ENCODE measurements at regions not wholly inside any gene's neighbourhood (a gene's known extent, or its start where the extent isn't known, plus 50 kb on each side); places are given as distances from the start of the nearest gene placed in this dataset.

DNA sequence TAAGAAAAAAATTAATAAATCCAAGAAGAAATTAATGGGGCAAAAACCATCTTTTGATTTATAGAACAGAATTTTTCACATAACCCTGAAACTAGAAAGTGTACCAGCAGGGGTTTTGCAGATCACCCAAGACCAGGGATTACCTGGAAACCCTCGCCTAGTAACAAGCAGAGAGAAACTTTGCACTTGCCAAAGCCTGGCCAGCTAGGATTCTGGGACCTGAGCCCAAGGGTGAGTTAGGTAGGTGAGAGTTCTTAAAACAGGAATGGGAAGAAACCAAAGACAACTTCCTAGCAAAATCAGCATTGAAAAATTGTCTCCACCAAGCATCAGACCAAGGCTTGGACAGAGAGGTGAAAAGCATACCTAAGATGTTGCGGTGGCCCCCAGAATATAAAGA, 247.0 kb upstream of the NBEA start:
- ATAC-seq, result no peak
- TF ChIP-seq PATZ1 (CRISPR knock-in tag; IDR thresholded peaks at IDR 0.05; ENCODE audit: borderline replicate concordance) (no peak), CREB5 (CRISPR knock-in tag; IDR thresholded peaks at IDR 0.05; ENCODE audit: low read depth) (no peak), ARNTL (CRISPR knock-in tag; IDR thresholded peaks at IDR 0.05; ENCODE audit: borderline replicate concordance, low read depth) (no peak), SNAI2 (CRISPR knock-in tag; IDR thresholded peaks at IDR 0.05) (no peak), CSDC2 (CRISPR knock-in tag; IDR thresholded peaks at IDR 0.05) (no peak), BACH2 (CRISPR knock-in tag; IDR thresholded peaks at IDR 0.05; ENCODE audit: borderline replicate concordance) (no peak), TOX (CRISPR knock-in tag; IDR thresholded peaks at IDR 0.05; ENCODE audit: borderline replicate concordance) (no peak), GLIS3 (CRISPR knock-in tag; IDR thresholded peaks at IDR 0.05) (no peak), PPARA (CRISPR knock-in tag; IDR thresholded peaks at IDR 0.05; ENCODE audit: borderline replicate concordance) (no peak), TCF4 (CRISPR knock-in tag; IDR thresholded peaks at IDR 0.05; ENCODE audit: borderline replicate concordance) (no peak), ZNF70 (CRISPR knock-in tag; IDR thresholded peaks at IDR 0.05) (no peak)
- TF ChIP-seq, protein P1, sequence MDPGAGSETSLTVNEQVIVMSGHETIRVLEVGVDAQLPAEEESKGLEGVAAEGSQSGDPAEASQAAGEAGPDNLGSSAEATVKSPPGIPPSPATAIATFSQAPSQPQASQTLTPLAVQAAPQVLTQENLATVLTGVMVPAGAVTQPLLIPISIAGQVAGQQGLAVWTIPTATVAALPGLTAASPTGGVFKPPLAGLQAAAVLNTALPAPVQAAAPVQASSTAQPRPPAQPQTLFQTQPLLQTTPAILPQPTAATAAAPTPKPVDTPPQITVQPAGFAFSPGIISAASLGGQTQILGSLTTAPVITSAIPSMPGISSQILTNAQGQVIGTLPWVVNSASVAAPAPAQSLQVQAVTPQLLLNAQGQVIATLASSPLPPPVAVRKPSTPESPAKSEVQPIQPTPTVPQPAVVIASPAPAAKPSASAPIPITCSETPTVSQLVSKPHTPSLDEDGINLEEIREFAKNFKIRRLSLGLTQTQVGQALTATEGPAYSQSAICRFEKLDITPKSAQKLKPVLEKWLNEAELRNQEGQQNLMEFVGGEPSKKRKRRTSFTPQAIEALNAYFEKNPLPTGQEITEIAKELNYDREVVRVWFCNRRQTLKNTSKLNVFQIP (CRISPR knock-in tag; IDR thresholded peaks at IDR 0.05; ENCODE audit: borderline replicate concordance, low read depth), result no peak
- TF ChIP-seq, protein P2, sequence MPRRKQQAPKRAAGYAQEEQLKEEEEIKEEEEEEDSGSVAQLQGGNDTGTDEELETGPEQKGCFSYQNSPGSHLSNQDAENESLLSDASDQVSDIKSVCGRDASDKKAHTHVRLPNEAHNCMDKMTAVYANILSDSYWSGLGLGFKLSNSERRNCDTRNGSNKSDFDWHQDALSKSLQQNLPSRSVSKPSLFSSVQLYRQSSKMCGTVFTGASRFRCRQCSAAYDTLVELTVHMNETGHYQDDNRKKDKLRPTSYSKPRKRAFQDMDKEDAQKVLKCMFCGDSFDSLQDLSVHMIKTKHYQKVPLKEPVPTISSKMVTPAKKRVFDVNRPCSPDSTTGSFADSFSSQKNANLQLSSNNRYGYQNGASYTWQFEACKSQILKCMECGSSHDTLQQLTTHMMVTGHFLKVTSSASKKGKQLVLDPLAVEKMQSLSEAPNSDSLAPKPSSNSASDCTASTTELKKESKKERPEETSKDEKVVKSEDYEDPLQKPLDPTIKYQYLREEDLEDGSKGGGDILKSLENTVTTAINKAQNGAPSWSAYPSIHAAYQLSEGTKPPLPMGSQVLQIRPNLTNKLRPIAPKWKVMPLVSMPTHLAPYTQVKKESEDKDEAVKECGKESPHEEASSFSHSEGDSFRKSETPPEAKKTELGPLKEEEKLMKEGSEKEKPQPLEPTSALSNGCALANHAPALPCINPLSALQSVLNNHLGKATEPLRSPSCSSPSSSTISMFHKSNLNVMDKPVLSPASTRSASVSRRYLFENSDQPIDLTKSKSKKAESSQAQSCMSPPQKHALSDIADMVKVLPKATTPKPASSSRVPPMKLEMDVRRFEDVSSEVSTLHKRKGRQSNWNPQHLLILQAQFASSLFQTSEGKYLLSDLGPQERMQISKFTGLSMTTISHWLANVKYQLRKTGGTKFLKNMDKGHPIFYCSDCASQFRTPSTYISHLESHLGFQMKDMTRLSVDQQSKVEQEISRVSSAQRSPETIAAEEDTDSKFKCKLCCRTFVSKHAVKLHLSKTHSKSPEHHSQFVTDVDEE (CRISPR knock-in tag; IDR thresholded peaks at IDR 0.05), result no peak
- TF ChIP-seq, protein P3, sequence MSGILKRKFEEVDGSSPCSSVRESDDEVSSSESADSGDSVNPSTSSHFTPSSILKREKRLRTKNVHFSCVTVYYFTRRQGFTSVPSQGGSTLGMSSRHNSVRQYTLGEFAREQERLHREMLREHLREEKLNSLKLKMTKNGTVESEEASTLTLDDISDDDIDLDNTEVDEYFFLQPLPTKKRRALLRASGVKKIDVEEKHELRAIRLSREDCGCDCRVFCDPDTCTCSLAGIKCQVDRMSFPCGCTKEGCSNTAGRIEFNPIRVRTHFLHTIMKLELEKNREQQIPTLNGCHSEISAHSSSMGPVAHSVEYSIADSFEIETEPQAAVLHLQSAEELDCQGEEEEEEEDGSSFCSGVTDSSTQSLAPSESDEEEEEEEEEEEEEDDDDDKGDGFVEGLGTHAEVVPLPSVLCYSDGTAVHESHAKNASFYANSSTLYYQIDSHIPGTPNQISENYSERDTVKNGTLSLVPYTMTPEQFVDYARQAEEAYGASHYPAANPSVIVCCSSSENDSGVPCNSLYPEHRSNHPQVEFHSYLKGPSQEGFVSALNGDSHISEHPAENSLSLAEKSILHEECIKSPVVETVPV (CRISPR knock-in tag; IDR thresholded peaks at IDR 0.05), result no peak

GRCh38 chr13:34696296-34696695, 245.8 kb upstream of the NBEA start:
- TF ChIP-seq ISL1 (CRISPR knock-in tag; IDR thresholded peaks at IDR 0.05) (no peak), ZFP30 (CRISPR knock-in tag; IDR thresholded peaks at IDR 0.05) (no peak), ZNF8 (CRISPR knock-in tag; IDR thresholded peaks at IDR 0.05) (no peak), TOX (CRISPR knock-in tag; IDR thresholded peaks at IDR 0.05; ENCODE audit: borderline replicate concordance) (no peak), SNAI2 (CRISPR knock-in tag; IDR thresholded peaks at IDR 0.05) (no peak), TCF4 (CRISPR knock-in tag; IDR thresholded peaks at IDR 0.05; ENCODE audit: borderline replicate concordance) (no peak), ARNTL (CRISPR knock-in tag; IDR thresholded peaks at IDR 0.05; ENCODE audit: borderline replicate concordance, low read depth) (no peak), ZFP3 (CRISPR knock-in tag; IDR thresholded peaks at IDR 0.05) (no peak), ESRRG (CRISPR knock-in tag; IDR thresholded peaks at IDR 0.05) (no peak), BACH2 (CRISPR knock-in tag; IDR thresholded peaks at IDR 0.05; ENCODE audit: borderline replicate concordance) (no peak), PATZ1 (CRISPR knock-in tag; IDR thresholded peaks at IDR 0.05; ENCODE audit: borderline replicate concordance) (no peak), GLIS3 (CRISPR knock-in tag; IDR thresholded peaks at IDR 0.05) (no peak), RARB (CRISPR knock-in tag; IDR thresholded peaks at IDR 0.05) (no peak), CREB5 (CRISPR knock-in tag; IDR thresholded peaks at IDR 0.05; ENCODE audit: low read depth) (no peak)
- TF ChIP-seq, protein P3 (CRISPR knock-in tag; IDR thresholded peaks at IDR 0.05), result no peak
- TF ChIP-seq, protein P2 (CRISPR knock-in tag; IDR thresholded peaks at IDR 0.05), result no peak
- ATAC-seq, result no peak

Measured in SK-N-SH treated with all-trans-retinoic acid at 6 μM for 48 hours (cell line).